Smooth muscle cell (in vitro differentiated cells): ENCODE measurements at regions not wholly inside any gene's neighbourhood (a gene's known extent, or its start where the extent isn't known, plus 50 kb on each side); places are given as distances from the start of the nearest gene placed in this dataset.

ENCODE experiments used
- DNase-seq: peaks from one replicate; lab custom pipeline; 2025; ENCODE audit not compliant: unreplicated experiment; lab: John Stamatoyannopoulos, UW
- H2AFZ ChIP-seq: fragments of 200-600 bp; sonication (generic); 2 replicates; pipeline ENCODE4 v1.6.0; 2016; ENCODE audit warnings: antibody characterized with exemption, low read depth, mild to moderate bottlenecking
- H3F3A ChIP-seq: fragments of 200-600 bp; sonication (generic); 2 replicates; pipeline ENCODE4 v1.6.0; 2017; ENCODE audit warnings: antibody characterized with exemption, low read depth
- H3K27ac ChIP-seq: fragments of 200-600 bp; sonication (generic); 2 replicates; pipeline ENCODE4 v1.5.1; 2016; ENCODE audit warnings: low read depth, mild to moderate bottlenecking
- H3K27me3 ChIP-seq: fragments of 200-600 bp; sonication (generic); 2 replicates; pipeline ENCODE4 v1.6.1; 2016; ENCODE audit warnings: low read depth, mild to moderate bottlenecking
- H3K36me3 ChIP-seq: fragments of 200-600 bp; sonication (generic); 2 replicates; pipeline ENCODE4 v1.5.1; 2016; ENCODE audit warnings: low read depth
- H3K4me1 ChIP-seq: fragments of 200-600 bp; sonication (generic); 2 replicates; pipeline ENCODE4 v1.5.1; 2016; ENCODE audit warnings: low read depth
- H3K4me2 ChIP-seq: fragments of 200-600 bp; sonication (generic); 2 replicates; pipeline ENCODE4 v1.6.0; 2016; ENCODE audit warnings: mild to moderate bottlenecking
- H3K4me3 ChIP-seq: fragments of 200-600 bp; sonication (generic); 2 replicates; pipeline ENCODE4 v1.5.1; 2016; ENCODE audit warnings: mild to moderate bottlenecking
- H3K79me2 ChIP-seq: fragments of 200-600 bp; sonication (generic); 2 replicates; pipeline ENCODE4 v1.6.0; 2016; ENCODE audit warnings: low read depth, mild to moderate bottlenecking
- H3K9ac ChIP-seq: fragments of 200-600 bp; sonication (generic); 2 replicates; pipeline ENCODE4 v1.6.0; 2016; ENCODE audit warnings: low read depth
- H3K9me3 ChIP-seq: fragments of 200-600 bp; sonication (generic); replicated peaks from 2 replicates; pipeline ENCODE4 v1.5.1; 2016; ENCODE audit warnings: low read depth
- H4K20me1 ChIP-seq: fragments of 200-600 bp; sonication (generic); 2 replicates; pipeline ENCODE4 v1.6.0; 2016; ENCODE audit warnings: low read depth
- WGBS: methylation state at CpG from one replicate; pipeline ENCODE4 v1.1.7; 2016; ENCODE audit warnings: low lambda C conversion rate; 5-methylcytosine and 5-hydroxymethylcytosine counted together
- TF ChIP-seq, protein P1 (sequence below): fragments of 200-600 bp; sonication (generic); IDR thresholded peaks from 2 replicates; pipeline ENCODE4 v1.5.1; 2017; ENCODE audit warnings: borderline replicate concordance, mild to moderate bottlenecking, antibody characterized with exemption; ENCODE audit not compliant: insufficient read depth, poor library complexity, severe bottlenecking

DNA sequence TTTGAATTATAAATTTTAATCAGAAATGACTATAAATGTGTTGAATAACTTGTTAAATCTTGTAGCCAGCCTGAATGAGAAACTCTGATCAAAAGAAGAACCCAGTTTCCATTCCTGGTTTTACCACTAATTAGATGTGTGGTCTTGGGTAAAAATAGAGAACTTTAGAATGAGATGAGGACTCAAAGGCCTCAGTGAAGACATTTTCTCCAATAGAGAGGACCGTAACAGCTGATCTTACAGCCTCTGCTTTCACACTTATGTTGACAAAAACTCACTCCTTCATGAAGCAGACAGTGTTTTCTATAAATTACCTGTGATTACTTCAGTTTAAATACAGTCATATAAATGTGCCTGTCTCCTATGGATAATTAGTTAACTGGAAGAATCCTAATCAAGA, 200.1 kb upstream of the MEOX2 start:
- H4K20me1 ChIP-seq: no peaks in the 10 kb centered on the region
- no peak overlapping the region for H3K4me2 ChIP-seq
- no peak overlapping the region for H3K9ac ChIP-seq
- no peak for DNase-seq
- H3K27ac ChIP-seq: no peak overlapping the region
- 92% methylated on average over 1 of the region's 1 CpG for WGBS
- no peaks in the 10 kb centered on the region for H3F3A ChIP-seq
- H3K9me3 ChIP-seq: no peaks in the 10 kb centered on the region
- H3K79me2 ChIP-seq: no peaks in the 10 kb centered on the region
- no peak overlapping the region for H3K4me3 ChIP-seq
- no peaks in the 10 kb centered on the region for H3K27me3 ChIP-seq
- H2AFZ ChIP-seq: no peak overlapping the region
- H3K4me1 ChIP-seq: no peaks in the 10 kb centered on the region
- no peaks in the 10 kb centered on the region for H3K36me3 ChIP-seq
- TF ChIP-seq, protein P1, sequence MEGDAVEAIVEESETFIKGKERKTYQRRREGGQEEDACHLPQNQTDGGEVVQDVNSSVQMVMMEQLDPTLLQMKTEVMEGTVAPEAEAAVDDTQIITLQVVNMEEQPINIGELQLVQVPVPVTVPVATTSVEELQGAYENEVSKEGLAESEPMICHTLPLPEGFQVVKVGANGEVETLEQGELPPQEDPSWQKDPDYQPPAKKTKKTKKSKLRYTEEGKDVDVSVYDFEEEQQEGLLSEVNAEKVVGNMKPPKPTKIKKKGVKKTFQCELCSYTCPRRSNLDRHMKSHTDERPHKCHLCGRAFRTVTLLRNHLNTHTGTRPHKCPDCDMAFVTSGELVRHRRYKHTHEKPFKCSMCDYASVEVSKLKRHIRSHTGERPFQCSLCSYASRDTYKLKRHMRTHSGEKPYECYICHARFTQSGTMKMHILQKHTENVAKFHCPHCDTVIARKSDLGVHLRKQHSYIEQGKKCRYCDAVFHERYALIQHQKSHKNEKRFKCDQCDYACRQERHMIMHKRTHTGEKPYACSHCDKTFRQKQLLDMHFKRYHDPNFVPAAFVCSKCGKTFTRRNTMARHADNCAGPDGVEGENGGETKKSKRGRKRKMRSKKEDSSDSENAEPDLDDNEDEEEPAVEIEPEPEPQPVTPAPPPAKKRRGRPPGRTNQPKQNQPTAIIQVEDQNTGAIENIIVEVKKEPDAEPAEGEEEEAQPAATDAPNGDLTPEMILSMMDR: no peak

DNA sequence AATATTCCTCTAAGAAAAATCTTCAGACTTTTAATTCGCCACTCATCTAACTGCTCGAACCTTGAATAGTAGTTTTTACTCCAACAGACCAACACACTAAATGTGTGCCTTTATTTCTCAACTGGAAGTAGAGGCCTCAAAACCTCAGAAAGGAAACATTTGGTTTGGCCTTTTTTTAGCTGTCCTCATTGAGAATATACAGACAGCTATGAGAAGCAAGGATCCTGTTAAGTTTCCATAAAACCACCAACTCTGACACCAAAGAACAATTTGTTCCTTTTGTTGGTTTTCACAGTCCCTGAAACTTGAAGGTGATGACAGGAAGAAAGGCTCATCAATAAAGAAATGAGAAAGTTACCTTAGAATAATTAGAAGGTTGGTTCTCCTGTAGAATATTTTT, 199.2 kb upstream of the MEOX2 start:
- no peak for DNase-seq
- Histone ChIP-seq H3K4me1 (no peaks in the 10 kb centered on the region), H3K36me3 (no peaks in the 10 kb centered on the region), H3K79me2 (no peaks in the 10 kb centered on the region), H4K20me1 (no peaks in the 10 kb centered on the region), H3K9ac (no peak overlapping the region), H3K9me3 (no peaks in the 10 kb centered on the region), H3K27ac (no peak overlapping the region), H3K4me3 (no peak overlapping the region), H3K27me3 (no peaks in the 10 kb centered on the region), H2AFZ (no peak overlapping the region), H3K4me2 (no peak overlapping the region), H3F3A (no peaks in the 10 kb centered on the region)
- WGBS: 94% methylated on average over 2 of the region's 2 CpGs
- TF ChIP-seq, protein P1: no peak

DNA sequence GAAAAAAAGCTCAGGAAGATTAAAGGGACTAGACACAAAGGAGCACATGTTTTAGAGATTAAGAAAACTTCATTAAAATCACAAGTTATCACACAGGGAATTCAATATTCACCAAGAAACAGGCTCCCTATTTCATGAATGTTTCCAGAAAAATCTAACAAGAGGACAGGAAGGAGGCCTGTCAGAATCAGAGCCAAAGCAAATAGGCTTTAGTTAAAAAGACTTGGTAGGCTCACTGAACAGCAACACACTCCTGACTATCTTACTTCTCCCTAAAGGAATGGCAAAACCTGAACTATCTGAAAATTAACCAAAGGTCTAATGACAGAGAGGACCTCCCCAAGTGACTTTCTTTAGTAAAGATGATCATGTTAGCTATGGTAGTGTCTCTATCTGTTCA, 188.3 kb upstream of the MEOX2 start:
- Histone ChIP-seq H3K4me2 (no peak overlapping the region), H3K9me3 (no peaks in the 10 kb centered on the region), H3K79me2 (no peaks in the 10 kb centered on the region), H3K36me3 (no peaks in the 10 kb centered on the region), H3K4me1 (no peaks in the 10 kb centered on the region), H3K27me3 (no peaks in the 10 kb centered on the region), H3K4me3 (no peak overlapping the region), H4K20me1 (no peaks in the 10 kb centered on the region), H2AFZ (no peak overlapping the region), H3F3A (no peaks in the 10 kb centered on the region), H3K27ac (no peak overlapping the region), H3K9ac (no peak overlapping the region)
- TF ChIP-seq, protein P1: no peak
- DNase-seq: no peak

GRCh38 chr7:15870347-15870746, 183.9 kb upstream of the MEOX2 start:
- TF ChIP-seq, protein P1: no peak
- Histone ChIP-seq H3K27ac (no peak overlapping the region), H3K27me3 (no peaks in the 10 kb centered on the region), H3K9ac (no peak overlapping the region), H3K4me1 (no peaks in the 10 kb centered on the region), H3K4me2 (no peak overlapping the region), H3K79me2 (no peaks in the 10 kb centered on the region), H3K9me3 (no peaks in the 10 kb centered on the region), H3K4me3 (no peak overlapping the region), H3F3A (no peaks in the 10 kb centered on the region), H2AFZ (no peak overlapping the region), H3K36me3 (no peaks in the 10 kb centered on the region), H4K20me1 (no peaks in the 10 kb centered on the region)
- no peak for DNase-seq
- WGBS: 85% methylated on average over 1 of the region's 1 CpG
